PC-9 (cell line): ENCODE measurements at regions not wholly inside any gene's neighbourhood (a gene's known extent, or its start where the extent isn't known, plus 50 kb on each side); places are given as distances from the start of the nearest gene placed in this dataset.

ENCODE experiments used
- BruUV-seq: library from RNA; stranded (reverse); fragments of 400-500 nt; replicated peaks from 2 replicates; lab custom pipeline; 2021; lab: Mats Ljungman, UMichigan
- CTCF ChIA-PET: fragments of 300-600 bp; sonication (Branson Sonifier 250); formaldehyde crosslinking; loops from one replicate; lab custom pipeline; 2022; ENCODE audit warnings: antibody characterized with exemption; lab: Charles Lee
- POLR2A ChIA-PET: fragments of 300-600 bp; sonication (Branson Sonifier 250); formaldehyde crosslinking; loops from one replicate; lab custom pipeline; 2022; ENCODE audit warnings: antibody characterized with exemption; ENCODE audit not compliant: unreplicated experiment; lab: Charles Lee
- DNase-seq, 2 experiments: peaks; one replicate each; pipeline versions ENCODE4 v3.0.0 to v3.0.0-alpha.2; 2015 to 2022; ENCODE audit warnings: mixed read lengths in 1 of 2
- H2AFZ ChIP-seq: fragments of 200-600 bp; sonication (generic); 2 replicates; pipeline ENCODE4 v1.8.1; 2017; ENCODE audit warnings: antibody characterized with exemption
- H3F3A ChIP-seq: fragments of 200-600 bp; sonication (generic); 2 replicates; pipeline ENCODE4 v1.8.1; 2017; ENCODE audit warnings: antibody characterized with exemption, mild to moderate bottlenecking, low read depth; ENCODE audit not compliant: insufficient read depth
- H3K27ac ChIP-seq: fragments of 200-600 bp; sonication (generic); 2 replicates; pipeline ENCODE4 v1.6.1; 2016; ENCODE audit warnings: mixed run types
- H3K27me3 ChIP-seq: fragments of 200-600 bp; sonication (generic); 2 replicates; pipeline ENCODE4 v1.6.1; 2016; ENCODE audit warnings: low read depth, mixed run types; ENCODE audit not compliant: insufficient read depth
- H3K36me3 ChIP-seq: fragments of 200-600 bp; sonication (generic); 2 replicates; pipeline ENCODE4 v1.6.1; 2016; ENCODE audit warnings: low read depth, mixed run types
- H3K4me1 ChIP-seq: fragments of 200-600 bp; sonication (generic); replicated peaks from 2 replicates; pipeline ENCODE4 v1.6.1; 2016; ENCODE audit warnings: mixed run types; ENCODE audit not compliant: insufficient read depth
- H3K4me2 ChIP-seq: fragments of 200-600 bp; sonication (generic); 2 replicates; pipeline ENCODE4 v1.6.1; 2017; ENCODE audit warnings: mixed run types
- H3K4me3 ChIP-seq: fragments of 200-600 bp; sonication (generic); 2 replicates; pipeline ENCODE4 v1.6.1; 2016; ENCODE audit warnings: mixed run types
- H3K79me2 ChIP-seq: fragments of 200-600 bp; sonication (generic); 2 replicates; pipeline ENCODE4 v1.6.1; 2017; ENCODE audit warnings: low read depth, mixed run types
- H3K9me2 ChIP-seq: fragments of 200-600 bp; sonication (generic); 2 replicates; pipeline ENCODE4 v1.8.1; 2017; ENCODE audit warnings: mild to moderate bottlenecking; ENCODE audit not compliant: insufficient read depth
- H3K9me3 ChIP-seq: fragments of 200-600 bp; sonication (generic); 2 replicates; pipeline ENCODE4 v1.8.1; 2016; ENCODE audit warnings: low read depth; ENCODE audit not compliant: insufficient read depth
- H4K20me1 ChIP-seq: fragments of 200-600 bp; sonication (generic); 2 replicates; pipeline ENCODE4 v1.8.1; 2017; ENCODE audit not compliant: insufficient read depth
- EZH2 ChIP-seq: fragments of 200-600 bp; sonication (generic); IDR thresholded peaks from 2 replicates; pipeline ENCODE4 v1.8.0; 2017; ENCODE audit warnings: antibody characterized with exemption, low read depth
- intact Hi-C: fragments of 100-400 bp; cut with micrococcal nuclease; formaldehyde crosslinking; loops from one replicate; pipeline ENCODE4 v1.10.0; 2022; ENCODE audit not compliant: unreplicated experiment
- TF ChIP-seq, protein P1 (sequence below): fragments of 200-600 bp; sonication (generic); conservative IDR thresholded peaks from 2 replicates; pipeline ENCODE4 v1.6.1; 2017; ENCODE audit warnings: mixed run types, antibody characterized with exemption, mild to moderate bottlenecking, moderate library complexity

DNA sequence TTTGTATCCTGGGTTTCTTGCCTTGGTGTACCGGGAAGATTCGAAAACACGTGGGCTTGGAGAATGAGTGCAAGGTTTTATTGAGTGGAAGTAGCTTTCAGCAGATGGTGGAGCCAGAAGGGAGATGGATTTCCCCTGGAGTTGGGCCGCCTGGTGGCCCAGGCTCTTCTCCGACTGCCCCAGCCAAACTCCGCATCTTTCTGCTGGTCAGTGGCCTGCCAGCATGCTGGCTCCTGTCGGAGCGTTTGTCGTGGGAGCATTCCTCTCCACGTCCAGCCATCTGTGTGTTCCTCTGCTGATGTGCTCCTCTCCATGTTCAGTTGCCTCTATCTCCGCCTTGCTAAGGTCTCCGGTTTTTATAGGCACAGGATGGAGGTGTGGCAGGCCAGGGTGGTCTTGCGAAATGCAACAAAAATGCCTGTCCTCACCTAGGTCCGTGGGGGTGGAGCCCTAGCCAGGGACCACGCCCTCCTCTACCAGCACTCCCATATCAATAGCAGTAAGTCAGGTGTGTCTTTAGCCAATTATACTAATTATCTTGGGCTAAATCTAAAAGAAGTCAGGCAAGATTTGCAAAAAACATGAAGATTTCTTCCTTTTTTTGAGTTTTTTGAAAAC is 745.8 kb upstream of the AMOT start:
- DNase-seq: no peak
- CTCF ChIA-PET: no interaction called here
- TF ChIP-seq, protein P1, sequence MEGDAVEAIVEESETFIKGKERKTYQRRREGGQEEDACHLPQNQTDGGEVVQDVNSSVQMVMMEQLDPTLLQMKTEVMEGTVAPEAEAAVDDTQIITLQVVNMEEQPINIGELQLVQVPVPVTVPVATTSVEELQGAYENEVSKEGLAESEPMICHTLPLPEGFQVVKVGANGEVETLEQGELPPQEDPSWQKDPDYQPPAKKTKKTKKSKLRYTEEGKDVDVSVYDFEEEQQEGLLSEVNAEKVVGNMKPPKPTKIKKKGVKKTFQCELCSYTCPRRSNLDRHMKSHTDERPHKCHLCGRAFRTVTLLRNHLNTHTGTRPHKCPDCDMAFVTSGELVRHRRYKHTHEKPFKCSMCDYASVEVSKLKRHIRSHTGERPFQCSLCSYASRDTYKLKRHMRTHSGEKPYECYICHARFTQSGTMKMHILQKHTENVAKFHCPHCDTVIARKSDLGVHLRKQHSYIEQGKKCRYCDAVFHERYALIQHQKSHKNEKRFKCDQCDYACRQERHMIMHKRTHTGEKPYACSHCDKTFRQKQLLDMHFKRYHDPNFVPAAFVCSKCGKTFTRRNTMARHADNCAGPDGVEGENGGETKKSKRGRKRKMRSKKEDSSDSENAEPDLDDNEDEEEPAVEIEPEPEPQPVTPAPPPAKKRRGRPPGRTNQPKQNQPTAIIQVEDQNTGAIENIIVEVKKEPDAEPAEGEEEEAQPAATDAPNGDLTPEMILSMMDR: no peak
- TF ChIP-seq EZH2: no peak
- no peaks in the 10 kb centered on the region for H3K79me2 ChIP-seq
- no TSS peak for BruUV-seq
- no peaks in the 10 kb centered on the region for H3K9me3 ChIP-seq
- H3K27ac ChIP-seq: no peak overlapping the region
- H3K4me3 ChIP-seq: no peak overlapping the region
- H3K4me1 ChIP-seq: no peaks in the 10 kb centered on the region
- H3K4me2 ChIP-seq: no peak overlapping the region
- no peaks in the 10 kb centered on the region for H3K9me2 ChIP-seq
- no peaks in the 10 kb centered on the region for H3K27me3 ChIP-seq
- POLR2A ChIA-PET: no interaction called here
- H3F3A ChIP-seq: no peaks in the 10 kb centered on the region
- intact Hi-C loops: no loop called here
- H3K36me3 ChIP-seq: no peaks in the 10 kb centered on the region
- no peaks in the 10 kb centered on the region for H4K20me1 ChIP-seq
- no peak overlapping the region for H2AFZ ChIP-seq

DNA sequence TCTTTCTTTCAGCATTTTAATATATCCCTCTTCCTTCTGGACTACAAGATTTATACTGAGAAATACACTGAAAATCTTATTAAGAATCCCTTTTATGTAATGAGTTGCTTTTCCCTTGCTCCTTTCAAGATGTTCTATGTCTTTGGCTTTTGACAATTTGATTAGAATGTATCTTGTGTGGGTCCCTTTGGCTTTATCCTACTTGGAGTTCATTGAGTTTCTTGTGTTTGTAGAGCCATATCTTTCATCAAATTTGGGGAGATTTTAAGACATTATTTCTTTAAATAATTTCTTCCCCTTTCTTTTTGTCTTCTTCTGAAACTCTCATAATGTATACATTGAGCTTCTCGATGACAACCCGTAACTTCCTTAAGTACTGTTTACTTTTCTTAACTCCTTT is 739.9 kb upstream of the AMOT start:
- no TSS peak for BruUV-seq
- Histone ChIP-seq H3K9me3 (no peaks in the 10 kb centered on the region), H3K36me3 (no peaks in the 10 kb centered on the region), H3K9me2 (no peaks in the 10 kb centered on the region), H3K79me2 (no peaks in the 10 kb centered on the region), H3K27ac (no peak overlapping the region), H3K4me3 (no peak overlapping the region), H2AFZ (no peak overlapping the region), H3K4me2 (no peak overlapping the region), H3K4me1 (no peaks in the 10 kb centered on the region), H4K20me1 (no peaks in the 10 kb centered on the region), H3F3A (no peaks in the 10 kb centered on the region), H3K27me3 (no peaks in the 10 kb centered on the region)
- ChIA-PET POLR2A (no interaction called here), CTCF (no interaction called here)
- no peak for DNase-seq
- intact Hi-C loops: no loop called here
- no peak for TF ChIP-seq EZH2
- TF ChIP-seq, protein P1: no peak

DNA sequence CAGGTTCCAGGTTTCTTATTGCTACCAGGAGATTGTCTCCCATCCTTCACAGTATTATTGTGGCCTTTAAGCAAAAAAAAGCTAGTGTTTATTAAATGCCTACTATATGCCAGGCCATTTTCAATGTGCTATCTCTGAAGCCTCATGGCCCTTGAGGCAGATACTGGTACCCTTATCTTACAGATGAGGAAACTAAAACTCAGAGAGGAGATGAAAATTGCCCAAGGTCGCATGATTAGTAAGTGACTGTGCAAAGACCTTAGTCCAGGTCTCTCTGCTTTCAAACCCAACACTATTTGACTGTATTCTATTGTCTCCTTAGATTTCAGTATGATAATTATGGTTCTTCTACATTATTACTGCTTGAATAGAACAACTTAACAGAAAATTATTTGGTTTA is 717.9 kb upstream of the AMOT start:
- Histone ChIP-seq H3K4me1 (no peaks in the 10 kb centered on the region), H3K9me3 (no peaks in the 10 kb centered on the region), H3K4me3 (no peak overlapping the region), H3K79me2 (no peaks in the 10 kb centered on the region), H3K9me2 (no peaks in the 10 kb centered on the region), H3F3A (no peaks in the 10 kb centered on the region), H3K4me2 (no peak overlapping the region), H2AFZ (no peak overlapping the region), H3K27ac (no peak overlapping the region), H3K36me3 (no peaks in the 10 kb centered on the region), H3K27me3 (no peaks in the 10 kb centered on the region), H4K20me1 (no peaks in the 10 kb centered on the region)
- CTCF ChIA-PET: no interaction called here
- BruUV-seq: no TSS peak
- POLR2A ChIA-PET: no interaction called here
- intact Hi-C loops: no loop called here
- DNase-seq: no peak
- TF ChIP-seq, protein P1: no peak
- TF ChIP-seq EZH2: no peak
